Breast epithelium (tissue), 3 donors: ENCODE measurements at regions not wholly inside any gene's neighbourhood (a gene's known extent, or its start where the extent isn't known, plus 50 kb on each side); places are given as distances from the start of the nearest gene placed in this dataset.

Source experiments
- POLR2A ChIP-seq: fragments of 450-650 bp; IDR thresholded peaks from one replicate; pipeline ENCODE4 v1.6.1; 2016; ENCODE audit warnings: antibody characterized with exemption, mild to moderate bottlenecking, moderate library complexity
- POLR2AphosphoS5 ChIP-seq, 3 donors: sonication (generic); formaldehyde crosslinking; IDR thresholded peaks; one replicate each; pipeline ENCODE4 v1.6.1; 2017; ENCODE audit warnings: antibody characterized with exemption in 3 of 3

DNA sequence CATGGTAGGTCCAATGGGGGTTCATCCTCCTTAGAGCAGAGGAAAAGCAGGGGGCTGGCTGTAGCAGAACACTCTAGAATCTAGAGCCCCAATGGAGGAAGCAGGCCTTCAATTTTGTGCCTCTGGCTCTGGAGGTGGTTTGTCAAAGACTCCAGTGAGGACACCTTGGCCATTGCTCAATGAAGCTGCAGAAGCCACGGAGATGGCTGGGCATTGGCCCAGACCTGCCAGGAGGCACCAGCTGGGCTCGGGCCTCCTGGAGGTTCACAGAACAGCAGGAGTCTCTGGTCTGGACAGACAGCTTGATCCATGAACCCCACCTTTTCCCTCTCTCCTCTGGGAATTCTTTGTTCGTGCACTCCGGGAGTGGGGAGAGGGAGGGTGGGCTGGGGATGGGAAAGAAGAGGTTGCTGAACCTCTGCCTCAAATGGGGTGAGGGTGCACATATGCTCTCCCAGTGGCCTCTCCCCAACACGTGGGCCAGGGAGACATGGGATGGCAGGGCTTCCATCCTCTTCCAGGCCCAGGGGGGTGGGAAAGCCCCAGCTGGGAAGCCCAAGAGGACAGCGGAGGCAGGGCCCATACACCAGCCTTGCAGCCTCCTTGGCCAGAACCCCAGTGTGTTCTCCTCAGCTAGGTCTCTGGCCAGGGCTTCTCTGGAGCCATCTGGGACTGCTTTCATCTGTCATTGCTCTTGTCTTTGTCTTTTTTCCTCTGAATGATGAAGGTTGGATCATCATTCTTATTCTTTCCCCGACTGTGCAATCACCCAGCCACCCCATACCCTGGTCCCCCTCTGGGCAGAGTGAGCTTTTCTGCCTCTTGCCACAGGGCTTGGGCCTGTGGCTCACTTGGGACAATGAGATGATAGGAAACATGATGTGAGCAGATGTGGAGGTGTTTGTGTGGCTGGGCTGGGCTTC is 1019.4 kb downstream of the BRD1 start:
- TF ChIP-seq POLR2A (no peak), POLR2AphosphoS5 (IDR thresholded peaks at IDR 0.05) (no peak)
